GM12892 (cell line): ENCODE measurements at regions not wholly inside any gene's neighbourhood (a gene's known extent, or its start where the extent isn't known, plus 50 kb on each side); places are given as distances from the start of the nearest gene placed in this dataset.

Experiments
- POLR2A ChIP-seq: IDR thresholded peaks from 2 replicates; pipeline ENCODE4 v1.6.1; 2011; ENCODE audit warnings: low read depth, low read length, control low read depth
- POLR2AphosphoS5 ChIP-seq: IDR thresholded peaks from 2 replicates; pipeline ENCODE4 v1.6.1; 2011; ENCODE audit warnings: low read depth, low read length, control low read depth

GRCh38 chr1:166679369-166679768, 159.9 kb upstream of the POGK start:
- TF ChIP-seq POLR2AphosphoS5 (no peak), POLR2A (no peak)
